ENCODE measurements at regions not wholly inside any gene's neighbourhood (a gene's known extent, or its start where the extent isn't known, plus 50 kb on each side); places are given as distances from the start of the nearest gene placed in this dataset.

DNA sequence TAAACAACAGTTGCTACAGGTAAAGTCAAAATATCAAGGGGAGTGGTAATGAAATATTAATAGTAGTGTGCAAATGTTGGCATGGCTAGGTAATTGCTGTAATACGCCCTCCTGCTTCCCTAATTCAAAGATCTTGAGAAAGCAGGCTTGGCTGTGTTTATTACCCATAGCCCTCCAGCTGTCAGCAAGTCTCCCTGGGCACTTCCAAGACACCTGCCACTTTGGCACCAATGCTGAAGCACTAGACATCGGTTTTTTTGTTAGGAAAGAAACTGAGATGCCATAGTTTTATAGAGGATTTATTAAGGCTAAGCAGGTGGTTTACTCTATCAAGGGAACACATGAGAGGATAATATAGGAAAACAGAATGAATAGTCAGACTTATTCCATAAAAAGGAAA, 64.4 kb downstream of the P2RY1 start:
- DNase-seq (ENCODE audit: low read depth in 1 of 2, low spot score in 1 of 2): no peak
- Histone ChIP-seq H3K9me3 (no peaks in the 10 kb centered on the region), H3K4me3 (no peak overlapping the region), H3K4me2 (no peak overlapping the region), H3K4me1 (no peaks in the 10 kb centered on the region), H3K27ac (no peak overlapping the region)
- ChIA-PET POLR2A (no interaction called here), CTCF (no interaction called here)
- FAIRE-seq: no peak
- TF ChIP-seq NPAS2 (CRISPR knock-in tag; IDR thresholded peaks at IDR 0.05; ENCODE audit: borderline replicate concordance): no peak
- TF ChIP-seq RCOR1 (IDR thresholded peaks at IDR 0.05; ENCODE audit: low read depth, low read length): no peak
- no peak for TF ChIP-seq RFX5 (IDR thresholded peaks at IDR 0.05)
- TF ChIP-seq, protein P1, sequence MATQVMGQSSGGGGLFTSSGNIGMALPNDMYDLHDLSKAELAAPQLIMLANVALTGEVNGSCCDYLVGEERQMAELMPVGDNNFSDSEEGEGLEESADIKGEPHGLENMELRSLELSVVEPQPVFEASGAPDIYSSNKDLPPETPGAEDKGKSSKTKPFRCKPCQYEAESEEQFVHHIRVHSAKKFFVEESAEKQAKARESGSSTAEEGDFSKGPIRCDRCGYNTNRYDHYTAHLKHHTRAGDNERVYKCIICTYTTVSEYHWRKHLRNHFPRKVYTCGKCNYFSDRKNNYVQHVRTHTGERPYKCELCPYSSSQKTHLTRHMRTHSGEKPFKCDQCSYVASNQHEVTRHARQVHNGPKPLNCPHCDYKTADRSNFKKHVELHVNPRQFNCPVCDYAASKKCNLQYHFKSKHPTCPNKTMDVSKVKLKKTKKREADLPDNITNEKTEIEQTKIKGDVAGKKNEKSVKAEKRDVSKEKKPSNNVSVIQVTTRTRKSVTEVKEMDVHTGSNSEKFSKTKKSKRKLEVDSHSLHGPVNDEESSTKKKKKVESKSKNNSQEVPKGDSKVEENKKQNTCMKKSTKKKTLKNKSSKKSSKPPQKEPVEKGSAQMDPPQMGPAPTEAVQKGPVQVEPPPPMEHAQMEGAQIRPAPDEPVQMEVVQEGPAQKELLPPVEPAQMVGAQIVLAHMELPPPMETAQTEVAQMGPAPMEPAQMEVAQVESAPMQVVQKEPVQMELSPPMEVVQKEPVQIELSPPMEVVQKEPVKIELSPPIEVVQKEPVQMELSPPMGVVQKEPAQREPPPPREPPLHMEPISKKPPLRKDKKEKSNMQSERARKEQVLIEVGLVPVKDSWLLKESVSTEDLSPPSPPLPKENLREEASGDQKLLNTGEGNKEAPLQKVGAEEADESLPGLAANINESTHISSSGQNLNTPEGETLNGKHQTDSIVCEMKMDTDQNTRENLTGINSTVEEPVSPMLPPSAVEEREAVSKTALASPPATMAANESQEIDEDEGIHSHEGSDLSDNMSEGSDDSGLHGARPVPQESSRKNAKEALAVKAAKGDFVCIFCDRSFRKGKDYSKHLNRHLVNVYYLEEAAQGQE (IDR thresholded peaks at IDR 0.05): no peak
- TF ChIP-seq, protein P2, sequence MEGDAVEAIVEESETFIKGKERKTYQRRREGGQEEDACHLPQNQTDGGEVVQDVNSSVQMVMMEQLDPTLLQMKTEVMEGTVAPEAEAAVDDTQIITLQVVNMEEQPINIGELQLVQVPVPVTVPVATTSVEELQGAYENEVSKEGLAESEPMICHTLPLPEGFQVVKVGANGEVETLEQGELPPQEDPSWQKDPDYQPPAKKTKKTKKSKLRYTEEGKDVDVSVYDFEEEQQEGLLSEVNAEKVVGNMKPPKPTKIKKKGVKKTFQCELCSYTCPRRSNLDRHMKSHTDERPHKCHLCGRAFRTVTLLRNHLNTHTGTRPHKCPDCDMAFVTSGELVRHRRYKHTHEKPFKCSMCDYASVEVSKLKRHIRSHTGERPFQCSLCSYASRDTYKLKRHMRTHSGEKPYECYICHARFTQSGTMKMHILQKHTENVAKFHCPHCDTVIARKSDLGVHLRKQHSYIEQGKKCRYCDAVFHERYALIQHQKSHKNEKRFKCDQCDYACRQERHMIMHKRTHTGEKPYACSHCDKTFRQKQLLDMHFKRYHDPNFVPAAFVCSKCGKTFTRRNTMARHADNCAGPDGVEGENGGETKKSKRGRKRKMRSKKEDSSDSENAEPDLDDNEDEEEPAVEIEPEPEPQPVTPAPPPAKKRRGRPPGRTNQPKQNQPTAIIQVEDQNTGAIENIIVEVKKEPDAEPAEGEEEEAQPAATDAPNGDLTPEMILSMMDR (IDR thresholded peaks at IDR 0.05): no peak
- TF ChIP-seq HOXB5 (CRISPR knock-in tag; IDR thresholded peaks at IDR 0.05): no peak
- 44% methylated on average over 2 of the region's 2 CpGs for WGBS (ENCODE audit: missing lambda C conversion rate)
- ATAC-seq: no peak

DNA sequence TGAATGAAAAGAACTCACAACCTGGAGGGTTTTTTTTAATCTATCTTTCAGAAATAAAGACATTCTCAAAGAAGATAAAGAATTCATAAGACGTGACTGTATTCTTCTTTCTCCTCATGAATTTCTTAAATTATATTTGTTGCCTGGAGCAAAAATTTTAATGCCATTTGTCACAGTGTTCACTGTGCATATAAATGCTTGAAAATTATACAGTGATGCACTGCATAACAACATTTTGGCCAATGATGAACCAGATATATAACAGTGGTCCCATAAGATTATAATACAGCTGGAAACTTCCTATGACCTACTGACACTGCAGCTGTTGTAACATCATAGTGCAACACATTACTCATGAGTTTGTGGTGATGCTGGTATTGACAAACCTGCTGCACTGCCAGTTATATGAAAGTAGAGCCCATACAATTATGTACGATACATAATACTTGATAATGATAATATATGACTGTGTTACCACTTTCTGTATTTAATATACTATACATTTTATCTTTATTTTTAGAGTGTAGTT, 67.3 kb downstream of the P2RY1 start:
- no peak for DNase-seq (ENCODE audit: low read depth in 1 of 2, low spot score in 1 of 2)
- TF ChIP-seq NPAS2 (CRISPR knock-in tag; IDR thresholded peaks at IDR 0.05; ENCODE audit: borderline replicate concordance): no peak
- TF ChIP-seq HOXB13 (CRISPR knock-in tag; IDR thresholded peaks at IDR 0.05; ENCODE audit: low read depth): no peak
- no peaks in the 10 kb centered on the region for H3K9me3 ChIP-seq
- no peak overlapping the region for H3K27ac ChIP-seq
- H3K4me2 ChIP-seq: no peak overlapping the region
- WGBS (ENCODE audit: missing lambda C conversion rate): 76% methylated on average over 2 of the region's 2 CpGs
- no peak overlapping the region for H3K4me3 ChIP-seq
- no peak for FAIRE-seq
- ATAC-seq: no peak
- CTCF ChIA-PET: no interaction called here
- POLR2A ChIA-PET: no interaction called here
- H3K4me1 ChIP-seq: no peaks in the 10 kb centered on the region

DNA sequence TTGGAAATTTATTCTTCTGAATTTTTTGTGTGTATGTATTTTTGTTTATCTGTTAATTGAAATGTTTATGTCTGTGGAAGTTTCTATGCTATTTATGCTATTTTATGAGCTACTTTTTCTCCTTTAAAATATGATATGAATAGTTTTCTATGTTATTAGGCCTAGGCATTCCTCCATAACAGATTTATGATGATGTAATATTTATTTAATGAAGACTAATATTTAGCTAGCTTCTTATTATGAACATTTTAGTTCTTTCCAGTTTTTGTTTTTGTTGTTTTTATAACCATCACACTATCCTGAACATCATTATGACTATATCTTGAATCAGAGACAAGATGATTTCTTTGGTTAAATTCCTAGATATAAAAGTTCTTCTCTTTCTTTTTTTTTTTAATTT, 70.7 kb downstream of the P2RY1 start:
- Histone ChIP-seq H3K27ac (no peak overlapping the region), H3K4me2 (no peak overlapping the region), H3K4me1 (peaks cover 12% of the 10 kb centered on the region), H3K9me3 (no peaks in the 10 kb centered on the region), H3K4me3 (no peak overlapping the region)
- ATAC-seq: no peak
- ChIA-PET POLR2A (no interaction called here), CTCF (no interaction called here)
- no peak for FAIRE-seq
- no peak for DNase-seq (ENCODE audit: low read depth in 1 of 2, low spot score in 1 of 2)
- TF ChIP-seq CEBPB (IDR thresholded peaks at IDR 0.05) (no peak), HOXB13 (CRISPR knock-in tag; IDR thresholded peaks at IDR 0.05; ENCODE audit: low read depth) (no peak)
- TF ChIP-seq, protein P3, sequence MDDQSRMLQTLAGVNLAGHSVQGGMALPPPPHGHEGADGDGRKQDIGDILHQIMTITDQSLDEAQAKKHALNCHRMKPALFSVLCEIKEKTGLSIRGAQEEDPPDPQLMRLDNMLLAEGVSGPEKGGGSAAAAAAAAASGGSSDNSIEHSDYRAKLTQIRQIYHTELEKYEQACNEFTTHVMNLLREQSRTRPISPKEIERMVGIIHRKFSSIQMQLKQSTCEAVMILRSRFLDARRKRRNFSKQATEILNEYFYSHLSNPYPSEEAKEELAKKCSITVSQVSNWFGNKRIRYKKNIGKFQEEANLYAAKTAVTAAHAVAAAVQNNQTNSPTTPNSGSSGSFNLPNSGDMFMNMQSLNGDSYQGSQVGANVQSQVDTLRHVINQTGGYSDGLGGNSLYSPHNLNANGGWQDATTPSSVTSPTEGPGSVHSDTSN (IDR thresholded peaks at IDR 0.05): no peak

DNA sequence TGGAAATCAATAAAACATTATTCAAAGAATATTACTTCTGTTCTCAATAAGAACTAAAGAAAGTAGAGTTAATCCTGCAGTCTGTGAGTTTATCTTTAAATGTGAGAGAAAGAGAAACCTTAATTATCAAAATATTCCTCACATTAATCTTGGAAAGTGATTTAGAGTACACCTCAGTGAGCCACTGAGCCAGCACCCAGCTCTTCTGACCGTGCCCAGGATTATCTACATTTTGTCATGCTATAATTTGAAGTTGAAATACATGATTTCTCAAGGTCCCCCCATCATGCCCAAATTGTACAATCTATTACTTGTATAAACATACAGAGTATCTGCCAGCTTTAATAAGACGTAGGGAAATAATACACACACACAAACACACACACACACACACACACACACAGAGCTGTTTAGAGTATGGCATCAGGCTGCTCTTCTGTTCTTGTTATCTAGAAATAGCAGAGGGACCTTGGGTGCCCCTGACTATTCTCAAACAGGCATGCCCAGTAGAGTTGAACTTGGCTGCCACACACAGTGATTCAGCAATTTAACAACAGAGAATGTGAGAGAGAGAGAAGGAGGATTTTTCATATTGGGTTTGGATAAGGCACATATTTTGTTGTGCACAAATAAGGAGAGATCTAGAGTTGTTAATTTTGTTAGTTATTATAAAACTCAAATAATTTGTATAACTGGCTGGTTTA, 74.4 kb downstream of the P2RY1 start:
- Histone ChIP-seq H3K4me1 (peaks cover 12% of the 10 kb centered on the region), H3K27ac (peak overlapping the region; percentile 57 to 72), H3K4me2 (peak overlapping the region; percentile 35), H3K4me3 (no peak overlapping the region), H3K9me3 (no peaks in the 10 kb centered on the region)
- WGBS (ENCODE audit: missing lambda C conversion rate): 61% methylated on average over 2 of the region's 2 CpGs
- TF ChIP-seq MAFK (IDR thresholded peaks at IDR 0.05; ENCODE audit: partially characterized antibody) (peak; percentile 74), NFE2L2 (conservative IDR thresholded peaks at IDR 0.05; ENCODE audit: low read length) (0 out of 2 replicates have a peak, but pooled peaks have one; percentile 34), POLR2A (IDR thresholded peaks at IDR 0.05; ENCODE audit: low read length) (no peak), FOSL2 (IDR thresholded peaks at IDR 0.05) (no peak), FOSL2 (CRISPR knock-in tag; IDR thresholded peaks at IDR 0.05) (0 out of 2 replicates have a peak, but pooled peaks have one; percentile 4)
- ATAC-seq (peak; percentile 56 to 74; a peak in 4 of 6 replicates), FAIRE-seq (no peak), DNase-seq (ENCODE audit: low read depth in 1 of 2, low spot score in 1 of 2) (peak in 1 of 2 experiments; percentile 62)
- POLR2A ChIA-PET: no interaction called here
- CTCF ChIA-PET: no interaction called here
